ENCODE measurements at regions not wholly inside any gene's neighbourhood (a gene's known extent, or its start where the extent isn't known, plus 50 kb on each side); places are given as distances from the start of the nearest gene placed in this dataset.

GRCh38 chr3:26428992-26429391 lies 193.6 kb upstream of the LRRC3B start:
- in situ Hi-C loops (cut with HindIII; ENCODE audit: extremely low pct_ligation_motif_present, low pct_unique_long_range_greater_than_20kb) (no loop called here), intact Hi-C loops (cut with micrococcal nuclease; ENCODE audit: unreplicated experiment) (no loop called here)
- TF ChIP-seq GLMP (CRISPR knock-in tag; IDR thresholded peaks at IDR 0.05; ENCODE audit: borderline replicate concordance), result no peak
- no peak for TF ChIP-seq GTF2F1 (IDR thresholded peaks at IDR 0.05; ENCODE audit: low read length)
- no peak for TF ChIP-seq IRF2 (CRISPR knock-in tag; IDR thresholded peaks at IDR 0.05)
- TF ChIP-seq HOXA3 (CRISPR knock-in tag; IDR thresholded peaks at IDR 0.05), result no peak
- no peak for TF ChIP-seq ZNF550 (CRISPR knock-in tag; IDR thresholded peaks at IDR 0.05; ENCODE audit: borderline replicate concordance)
- no peak for TF ChIP-seq SAFB2 (CRISPR knock-in tag; IDR thresholded peaks at IDR 0.05; ENCODE audit: borderline replicate concordance, low read depth)
- TF ChIP-seq SRSF4 (IDR thresholded peaks at IDR 0.05; ENCODE audit: low read depth, low read length, poor library complexity, severe bottlenecking), result no peak
- no peak for TF ChIP-seq MAZ (IDR thresholded peaks at IDR 0.05; ENCODE audit: borderline replicate concordance, low read depth, low read length)
- TF ChIP-seq MAZ (CRISPR knock-in tag; IDR thresholded peaks at IDR 0.05; ENCODE audit: low read depth), result no peak
- no peak for TF ChIP-seq ZEB1 (IDR thresholded peaks at IDR 0.05; ENCODE audit: insufficient replicate concordance, low read depth)
- no peak for TF ChIP-seq CHD2 (IDR thresholded peaks at IDR 0.05; ENCODE audit: low read depth, low read length)
- TF ChIP-seq, protein P1, sequence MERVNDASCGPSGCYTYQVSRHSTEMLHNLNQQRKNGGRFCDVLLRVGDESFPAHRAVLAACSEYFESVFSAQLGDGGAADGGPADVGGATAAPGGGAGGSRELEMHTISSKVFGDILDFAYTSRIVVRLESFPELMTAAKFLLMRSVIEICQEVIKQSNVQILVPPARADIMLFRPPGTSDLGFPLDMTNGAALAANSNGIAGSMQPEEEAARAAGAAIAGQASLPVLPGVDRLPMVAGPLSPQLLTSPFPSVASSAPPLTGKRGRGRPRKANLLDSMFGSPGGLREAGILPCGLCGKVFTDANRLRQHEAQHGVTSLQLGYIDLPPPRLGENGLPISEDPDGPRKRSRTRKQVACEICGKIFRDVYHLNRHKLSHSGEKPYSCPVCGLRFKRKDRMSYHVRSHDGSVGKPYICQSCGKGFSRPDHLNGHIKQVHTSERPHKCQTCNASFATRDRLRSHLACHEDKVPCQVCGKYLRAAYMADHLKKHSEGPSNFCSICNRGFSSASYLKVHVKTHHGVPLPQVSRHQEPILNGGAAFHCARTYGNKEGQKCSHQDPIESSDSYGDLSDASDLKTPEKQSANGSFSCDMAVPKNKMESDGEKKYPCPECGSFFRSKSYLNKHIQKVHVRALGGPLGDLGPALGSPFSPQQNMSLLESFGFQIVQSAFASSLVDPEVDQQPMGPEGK (CRISPR knock-in tag; IDR thresholded peaks at IDR 0.05), result no peak
- no peak for TF ChIP-seq ZNF354B (CRISPR knock-in tag; IDR thresholded peaks at IDR 0.05)
- no peak for TF ChIP-seq ZNF333 (CRISPR knock-in tag; IDR thresholded peaks at IDR 0.05; ENCODE audit: borderline replicate concordance)
- TF ChIP-seq RELA (CRISPR knock-in tag; IDR thresholded peaks at IDR 0.05), result no peak
- no peak for TF ChIP-seq ZNF431 (CRISPR knock-in tag; IDR thresholded peaks at IDR 0.05; ENCODE audit: borderline replicate concordance, low read depth)
- Histone ChIP-seq H3K9me3 (ENCODE audit: low read length) (peaks cover 78% of the 10 kb centered on the region), H3K4me1 (ENCODE audit: insufficient read depth, low read length) (no peaks in the 10 kb centered on the region), H3K36me3 (replicated peaks in 1 of 2; ENCODE audit: control insufficient read depth in 1 of 2, insufficient read depth in 2 of 2, low read length in 2 of 2) (no peaks in the 10 kb centered on the region), H3K79me2 (ENCODE audit: insufficient read depth, low read length) (no peaks in the 10 kb centered on the region), H3K9ac (ENCODE audit: insufficient read depth, low read depth, low read length) (no peak overlapping the region), H3K27me3 (ENCODE audit: control insufficient read depth in 1 of 2, insufficient read depth in 2 of 2, low read length in 2 of 2) (no peaks in the 10 kb centered on the region), H3K4me3 (replicated peaks in 1 of 3; ENCODE audit: insufficient read depth in 1 of 3, low read depth in 2 of 3, low read length in 3 of 3) (no peak overlapping the region), H4K20me1 (ENCODE audit: insufficient read depth, low read length) (no peaks in the 10 kb centered on the region), H3K4me2 (ENCODE audit: low read depth, low read length) (no peak overlapping the region), H3K27ac (ENCODE audit: extremely low read length, insufficient read depth, low read length) (no peak overlapping the region), H2AFZ (ENCODE audit: low read length) (no peak overlapping the region)
- WGBS (ENCODE audit: low lambda C conversion rate), result 14% methylated on average over 2 of the region's 2 CpGs
- ChIA-PET CTCF (ENCODE audit: low intra/inter-chr PET ratio, low total read pairs) (no interaction called here), POLR2A (no interaction called here)
- FAIRE-seq (no peak), DNase-seq (ENCODE audit: low spot score) (no peak), ATAC-seq (no peak)
- no TSS peak for BruUV-seq (replicated peaks)

Measured in HepG2 (cell line).